HCEC 1CT (cell line): ENCODE measurements at regions not wholly inside any gene's neighbourhood (a gene's known extent, or its start where the extent isn't known, plus 50 kb on each side); places are given as distances from the start of the nearest gene placed in this dataset.

ENCODE experiments used
- DNase-seq: peaks from one replicate; pipeline ENCODE4 v3.0.0-alpha.2; 2017

GRCh38 chr2:217101972-217102371 is 242.1 kb upstream of the TNP1 start:
- DNase-seq = no peak

- DNase-seq = no peak
These were observed 239.7 kb upstream of the TNP1 start for GRCh38 chr2:217099561-217099960.

- no peak for DNase-seq
These were observed 238.6 kb upstream of the TNP1 start for GRCh38 chr2:217098435-217098834.

GRCh38 chr2:217097346-217097745 is 237.5 kb upstream of the TNP1 start:
- DNase-seq = no peak

GRCh38 chr2:217096474-217097225 is 236.8 kb upstream of the TNP1 start:
- no peak for DNase-seq

GRCh38 chr2:217095511-217096205 is 235.8 kb upstream of the TNP1 start:
- no peak for DNase-seq

- DNase-seq = no peak
These were observed 233.0 kb upstream of the TNP1 start for GRCh38 chr2:217092710-217093379.

GRCh38 chr2:217091531-217091930 is 231.7 kb upstream of the TNP1 start:
- no peak for DNase-seq

GRCh38 chr2:217090884-217091283 is 231.0 kb upstream of the TNP1 start:
- no peak for DNase-seq

GRCh38 chr2:217090024-217090473 is 230.2 kb upstream of the TNP1 start:
- DNase-seq = no peak

- DNase-seq = no peak
These were observed 226.9 kb upstream of the TNP1 start for GRCh38 chr2:217086718-217087117.

- DNase-seq = peak; percentile 79
These were observed 226.2 kb upstream of the TNP1 start for GRCh38 chr2:217086038-217086522.

GRCh38 chr2:217085543-217085942 is 225.7 kb upstream of the TNP1 start:
- DNase-seq = peak; percentile 60

- no peak for DNase-seq
These were observed 221.9 kb upstream of the TNP1 start for GRCh38 chr2:217081799-217082198.

- DNase-seq = no peak
These were observed 219.3 kb upstream of the TNP1 start for GRCh38 chr2:217079165-217079564.

- peak; percentile 39 for DNase-seq
These were observed 218.1 kb upstream of the TNP1 start for GRCh38 chr2:217077831-217078407.

GRCh38 chr2:217076657-217077232 is 216.9 kb upstream of the TNP1 start:
- no peak for DNase-seq

GRCh38 chr2:217076058-217076435 is 216.2 kb upstream of the TNP1 start:
- no peak for DNase-seq

GRCh38 chr2:217075268-217076057 is 215.6 kb upstream of the TNP1 start:
- peak; percentile 73 for DNase-seq

GRCh38 chr2:217074576-217075255 is 214.9 kb upstream of the TNP1 start:
- DNase-seq = peak; percentile 23

- DNase-seq = peak; percentile 65
These were observed 211.6 kb upstream of the TNP1 start for GRCh38 chr2:217071416-217071815.
